ENCODE measurements at regions not wholly inside any gene's neighbourhood (a gene's known extent, or its start where the extent isn't known, plus 50 kb on each side); places are given as distances from the start of the nearest gene placed in this dataset.
"Not testable (repeated sequence)": the region's sequence is repeated elsewhere in the genome, so short reads cannot be mapped to it uniquely, and the experiment has no call there.

DNA sequence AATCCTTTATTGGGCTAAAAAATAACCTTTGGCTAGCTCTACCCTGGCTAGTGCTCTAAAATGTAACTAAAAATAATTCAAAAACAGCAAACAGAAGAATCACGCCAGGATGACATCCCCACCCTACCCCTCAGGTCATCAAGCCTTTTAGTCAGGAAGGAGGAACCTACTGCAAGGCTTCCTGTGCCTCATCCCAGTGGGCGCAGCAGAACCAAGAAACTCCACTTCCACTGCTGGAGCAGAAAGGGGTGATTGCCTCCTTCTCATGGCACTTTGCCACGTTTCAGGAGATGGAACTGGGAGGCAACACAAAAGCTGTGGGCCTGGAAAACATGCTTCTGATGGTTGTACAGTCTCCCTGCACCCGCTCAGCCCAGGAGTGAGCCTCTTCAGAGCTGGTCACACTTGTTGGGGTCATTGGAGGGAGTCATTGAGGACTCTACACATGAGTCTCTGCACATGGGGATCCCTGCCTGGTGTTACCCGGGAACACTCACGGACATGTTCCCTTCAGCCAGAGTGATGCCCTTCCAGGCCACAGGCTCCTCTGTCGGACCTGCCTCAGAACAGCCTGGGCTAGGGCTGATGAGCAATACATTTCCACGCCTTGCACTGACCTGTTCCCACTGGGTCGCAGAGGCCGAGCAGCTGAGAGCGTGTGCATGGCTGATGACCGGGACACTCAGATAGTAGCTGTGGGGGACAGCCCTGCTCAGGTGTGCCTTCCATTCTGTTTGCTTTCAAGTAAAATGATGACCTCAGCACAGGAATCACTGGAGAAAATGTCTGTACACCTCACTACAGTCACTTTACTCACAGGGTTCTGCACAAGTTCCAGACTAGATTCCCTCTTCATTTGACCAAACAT is 355.3 kb downstream of the FGFR2 start:
- peak in 3 of 4 experiments; percentile 15 to 70 (median 57) for DNase-seq

DNA sequence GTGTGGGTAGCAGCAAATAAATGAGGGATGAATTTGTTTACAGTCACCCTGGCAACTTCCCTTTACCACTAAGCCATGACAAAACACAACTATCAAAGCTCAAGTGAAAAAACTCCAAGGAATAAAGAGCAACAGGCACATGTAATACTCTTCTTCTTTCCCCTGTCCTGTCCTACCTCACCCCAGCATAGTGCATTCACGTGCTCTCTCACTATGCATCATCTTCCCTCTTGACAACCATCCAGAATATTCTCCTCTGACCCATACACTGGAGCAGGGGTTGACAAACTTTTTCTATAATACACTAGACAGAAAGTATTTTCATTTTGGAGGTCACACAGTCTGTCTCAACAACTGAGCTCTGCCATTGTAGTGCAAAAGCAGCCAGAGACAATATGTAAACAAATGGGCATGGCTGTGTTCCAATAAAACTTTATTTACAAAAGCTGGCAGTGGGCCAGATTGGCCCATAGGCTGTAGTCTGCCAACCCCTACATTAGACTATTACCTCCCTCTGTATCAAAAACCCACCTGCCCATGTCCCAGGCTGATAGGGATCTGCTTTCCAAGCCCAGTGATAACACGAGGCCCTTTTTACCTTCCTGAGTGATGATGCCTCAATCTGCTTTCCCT is 354.5 kb downstream of the FGFR2 start:
- DNase-seq, result peak in 1 of 4 experiments; percentile 31

DNA sequence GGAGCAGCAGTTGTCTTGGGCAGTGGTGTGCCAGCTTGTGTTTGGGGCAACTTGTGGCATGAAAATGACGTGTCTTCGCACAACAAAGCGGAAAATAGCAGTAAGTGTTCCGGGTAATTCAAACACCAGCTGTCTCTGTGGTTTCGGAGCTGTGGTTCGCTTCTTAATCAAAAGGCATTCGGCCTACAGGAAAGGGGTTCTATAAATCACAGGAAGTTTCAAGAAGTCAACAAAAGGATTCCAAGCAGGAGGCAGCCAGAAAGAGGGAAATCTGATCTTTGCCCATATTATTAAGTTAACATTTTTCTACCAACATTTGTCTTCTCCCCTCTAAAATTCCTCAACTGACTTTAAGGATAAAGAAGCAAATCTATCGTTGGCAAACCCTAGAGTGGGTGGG is 353.4 kb downstream of the FGFR2 start:
- DNase-seq, result peak in 1 of 4 experiments; percentile 10

DNA sequence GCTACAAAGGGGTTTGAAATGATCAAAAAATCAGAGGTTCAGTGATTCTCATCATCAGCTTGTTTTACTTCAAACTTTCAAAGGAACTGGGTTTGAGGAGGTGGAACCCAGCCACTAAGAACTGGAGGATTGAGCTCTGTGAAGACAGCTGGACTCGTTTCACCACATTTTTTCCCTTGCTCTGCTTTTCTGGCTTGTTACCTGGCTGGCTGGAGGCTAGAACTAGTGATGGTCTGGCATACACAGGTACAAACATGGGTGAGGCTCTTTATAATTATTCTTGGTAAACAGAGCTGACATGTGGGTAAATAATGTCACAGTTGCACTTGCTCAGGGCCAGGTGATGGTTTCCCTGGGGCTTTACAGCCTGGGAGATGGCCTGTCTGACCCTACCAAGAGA is 352.5 kb downstream of the FGFR2 start:
- DNase-seq, result no peak

DNA sequence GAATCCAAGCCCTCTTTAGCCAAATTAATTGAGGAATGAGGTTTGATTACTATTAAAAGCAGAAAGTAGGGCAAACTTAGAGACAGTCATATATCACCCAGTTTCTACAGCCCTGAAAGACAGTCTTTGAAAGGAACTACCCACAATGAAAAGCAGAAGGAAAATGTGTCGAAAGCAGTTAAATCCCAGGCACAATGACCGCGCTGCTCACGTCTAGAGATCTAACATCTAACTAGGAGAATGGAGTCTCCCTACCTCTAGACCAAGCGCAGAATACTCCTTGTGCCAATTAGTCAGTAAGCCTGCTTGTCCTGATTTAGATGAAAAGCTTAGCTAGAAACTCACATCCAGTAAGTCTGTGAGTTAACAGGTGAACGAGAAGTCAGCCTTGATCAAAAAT is 350.0 kb downstream of the FGFR2 start:
- peak in 3 of 4 experiments; percentile 6 to 47 (median 23) for DNase-seq

DNA sequence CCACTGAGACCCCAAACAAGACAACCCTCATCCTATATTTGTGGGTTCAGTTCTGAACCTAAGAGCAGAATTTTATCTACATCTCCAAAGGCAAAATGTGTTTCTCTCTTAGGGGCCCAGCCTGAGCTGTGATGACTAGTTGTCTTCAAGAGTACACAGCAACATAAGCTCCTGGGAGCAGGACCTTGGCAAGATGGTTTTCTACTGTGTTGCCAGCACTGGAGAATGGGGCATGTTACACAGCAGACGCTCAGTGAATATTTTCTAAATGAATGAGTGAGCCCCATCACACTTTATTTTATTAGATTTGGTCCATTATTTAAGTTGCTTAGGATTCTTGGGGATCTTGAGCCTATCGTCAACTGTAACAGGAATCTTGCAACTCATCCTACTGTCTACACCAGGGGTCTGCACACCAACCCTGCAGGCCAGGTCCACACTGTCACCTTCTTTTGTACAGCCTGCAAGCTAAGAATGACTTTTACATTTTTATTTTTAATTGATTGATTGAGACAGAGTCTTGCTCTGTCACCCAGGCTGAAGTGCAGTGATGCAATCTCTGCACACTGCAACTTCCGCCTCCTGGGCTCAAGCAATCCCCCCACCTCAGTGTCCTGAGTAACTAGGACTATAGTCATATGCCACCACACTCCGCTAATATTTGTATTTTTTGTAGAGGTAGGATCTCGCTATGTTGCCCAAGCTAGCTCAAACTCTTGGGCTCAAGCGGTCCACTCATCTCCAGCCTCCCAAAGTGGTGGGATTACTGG is 347.1 kb downstream of the FGFR2 start:
- DNase-seq, result no peak

DNA sequence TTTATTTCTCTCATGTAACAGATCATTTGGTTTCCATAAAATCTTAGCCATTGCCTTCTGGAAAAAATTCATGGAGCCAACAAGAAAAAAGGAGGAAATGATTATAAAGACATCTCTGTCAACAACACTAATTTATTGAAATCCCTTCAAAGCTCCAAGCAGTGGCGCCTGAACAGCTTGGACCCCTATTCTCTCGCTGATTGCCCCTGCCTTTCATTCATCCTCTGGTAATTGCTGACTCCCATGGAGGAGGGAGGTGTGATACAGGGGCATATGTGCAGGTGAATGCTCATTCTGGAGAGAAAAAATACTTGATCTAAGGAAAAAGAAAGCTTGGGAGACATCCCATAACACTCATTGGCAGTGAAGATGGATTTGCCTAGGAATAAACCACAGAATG is 345.5 kb downstream of the FGFR2 start:
- DNase-seq, result no peak

DNA sequence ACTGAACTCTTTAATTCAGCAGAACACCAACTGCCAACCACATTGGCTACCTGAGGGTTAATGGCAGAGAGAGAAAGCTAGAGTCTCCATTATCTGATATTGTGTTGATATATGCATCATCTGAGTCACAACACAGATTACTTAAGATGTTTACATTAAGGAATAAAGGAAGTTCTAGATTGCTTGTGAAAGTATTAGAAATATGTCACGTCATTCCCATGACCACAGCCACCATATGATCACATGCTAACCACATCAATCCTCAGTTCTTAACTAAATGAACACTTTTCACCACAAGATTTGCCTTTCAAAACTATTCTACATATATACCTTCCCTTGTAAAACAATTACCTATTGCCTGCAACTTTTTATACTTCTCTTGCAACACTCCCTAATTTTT is 337.9 kb downstream of the FGFR2 start:
- DNase-seq, result peak; percentile 9 to 72 (median 32)

DNA sequence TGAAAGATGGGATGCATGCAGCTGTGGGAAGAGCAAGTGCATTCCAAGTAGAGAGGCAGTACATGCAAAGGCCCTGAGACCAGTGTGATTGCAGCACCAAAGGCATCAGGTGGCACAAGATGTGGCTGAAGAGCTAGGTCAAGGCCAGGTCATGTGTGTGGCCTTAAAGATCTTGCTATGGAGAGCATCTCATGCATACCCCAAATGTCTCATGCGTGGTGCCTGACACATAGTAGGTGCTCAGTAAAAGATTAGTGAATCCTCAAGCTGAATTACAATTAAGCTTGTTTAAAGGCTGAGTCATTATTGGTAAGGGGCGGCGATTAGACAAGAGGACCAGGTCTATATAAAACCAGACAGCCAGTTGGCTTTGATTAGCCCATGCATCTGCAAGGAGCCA is 336.6 kb downstream of the FGFR2 start:
- no peak for DNase-seq

DNA sequence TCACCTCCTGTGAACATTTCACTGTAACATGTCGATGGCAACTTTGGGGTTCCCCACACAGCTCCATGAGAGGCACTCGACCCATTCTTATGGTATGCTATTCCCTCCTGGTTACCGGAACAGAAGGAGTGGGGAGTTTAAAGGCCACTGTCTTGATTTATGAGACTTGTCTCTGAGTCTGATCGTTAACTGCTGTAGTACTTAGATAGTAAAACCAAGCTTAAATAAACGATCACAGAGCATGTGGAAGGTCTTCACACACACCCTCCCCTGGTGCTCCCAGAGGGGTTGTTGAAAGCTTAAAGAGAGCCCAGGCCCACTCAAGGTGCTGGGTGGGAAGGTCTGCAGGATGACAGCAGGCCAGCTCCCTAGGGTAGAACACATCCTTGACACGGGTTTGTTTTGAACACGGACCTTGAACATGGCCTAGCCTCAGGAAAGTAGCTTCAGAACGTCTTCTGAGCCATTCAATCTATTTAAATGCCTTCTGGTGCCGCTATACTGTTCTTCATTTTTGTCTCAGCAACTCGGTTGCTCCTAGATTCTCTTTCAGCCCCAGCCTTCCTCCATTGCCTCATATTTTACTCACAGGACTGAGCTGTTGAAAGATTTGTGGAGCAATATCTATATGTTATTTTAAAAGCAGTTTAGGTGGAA is 335.3 kb downstream of the FGFR2 start:
- no peak for DNase-seq

DNA sequence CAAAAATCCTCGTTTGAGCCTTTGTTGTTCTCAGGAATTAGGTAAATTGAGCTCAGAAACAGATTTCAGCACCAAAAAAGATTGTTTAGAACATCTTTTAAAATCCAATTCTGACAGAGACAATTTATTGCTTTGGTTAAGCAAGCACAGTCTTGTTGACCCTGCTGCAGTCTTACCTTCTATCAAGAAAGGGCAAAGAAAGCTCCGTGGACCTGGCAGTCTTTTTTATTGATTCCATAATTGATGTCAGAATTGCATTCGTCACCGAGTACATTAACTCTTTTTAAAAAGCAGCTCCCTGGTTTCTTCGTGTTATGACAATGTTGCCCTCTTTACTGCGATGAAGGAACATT is 334.8 kb downstream of the FGFR2 start:
- no peak for DNase-seq

DNA sequence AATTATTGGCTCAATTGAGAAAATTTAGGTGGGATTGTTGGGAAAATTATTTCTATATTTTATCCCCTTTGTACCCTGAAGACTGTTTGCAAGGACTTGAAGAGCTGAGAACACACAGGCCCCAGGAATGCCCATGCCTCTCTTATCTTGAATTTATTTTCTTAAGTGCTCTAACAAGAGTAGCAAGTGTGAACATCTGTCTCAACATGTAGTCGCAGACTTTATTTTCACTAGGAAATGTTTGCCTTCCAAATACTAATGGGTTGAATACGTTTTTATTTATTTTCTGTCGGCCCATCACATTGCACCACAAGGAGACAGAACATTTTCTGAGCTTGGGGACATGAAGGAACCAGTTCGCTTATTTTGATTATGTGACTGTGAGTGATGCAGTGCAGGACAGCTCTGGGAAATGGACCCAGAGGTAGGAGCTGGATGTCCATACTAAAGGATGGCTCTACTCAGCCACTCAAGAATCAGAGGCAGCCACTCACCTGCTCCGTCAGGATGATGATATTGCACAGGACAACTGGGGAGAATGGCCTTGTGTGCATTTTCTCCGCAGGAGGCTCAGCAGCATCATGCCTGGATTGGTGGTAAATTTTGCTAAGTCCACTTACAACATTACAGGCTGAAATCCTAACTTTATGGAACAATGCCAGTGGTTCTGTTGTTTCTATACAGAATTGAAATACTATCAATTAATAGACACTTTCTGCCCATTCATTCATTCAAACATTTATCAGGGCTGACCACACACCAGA is 332.7 kb downstream of the FGFR2 start:
- DNase-seq, result no peak

DNA sequence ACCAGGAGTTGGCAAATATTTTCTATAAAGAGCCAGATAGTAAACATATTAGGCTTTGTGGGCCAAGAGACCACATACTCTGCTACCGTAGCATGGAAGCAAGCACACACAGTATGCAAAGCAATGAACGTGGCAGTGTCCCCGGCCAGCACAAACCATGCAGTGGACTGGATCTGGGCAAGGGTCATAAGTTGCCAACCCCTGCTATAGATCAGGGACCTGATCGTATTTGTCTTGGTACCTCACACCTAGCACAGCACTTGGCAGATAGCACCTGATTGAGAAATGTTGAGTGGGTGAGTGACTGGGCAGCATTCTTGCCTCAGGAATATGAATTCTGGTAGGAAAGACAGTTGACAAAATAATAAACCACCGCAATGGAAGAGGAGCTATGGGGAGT is 331.9 kb downstream of the FGFR2 start:
- DNase-seq, result no peak

DNA sequence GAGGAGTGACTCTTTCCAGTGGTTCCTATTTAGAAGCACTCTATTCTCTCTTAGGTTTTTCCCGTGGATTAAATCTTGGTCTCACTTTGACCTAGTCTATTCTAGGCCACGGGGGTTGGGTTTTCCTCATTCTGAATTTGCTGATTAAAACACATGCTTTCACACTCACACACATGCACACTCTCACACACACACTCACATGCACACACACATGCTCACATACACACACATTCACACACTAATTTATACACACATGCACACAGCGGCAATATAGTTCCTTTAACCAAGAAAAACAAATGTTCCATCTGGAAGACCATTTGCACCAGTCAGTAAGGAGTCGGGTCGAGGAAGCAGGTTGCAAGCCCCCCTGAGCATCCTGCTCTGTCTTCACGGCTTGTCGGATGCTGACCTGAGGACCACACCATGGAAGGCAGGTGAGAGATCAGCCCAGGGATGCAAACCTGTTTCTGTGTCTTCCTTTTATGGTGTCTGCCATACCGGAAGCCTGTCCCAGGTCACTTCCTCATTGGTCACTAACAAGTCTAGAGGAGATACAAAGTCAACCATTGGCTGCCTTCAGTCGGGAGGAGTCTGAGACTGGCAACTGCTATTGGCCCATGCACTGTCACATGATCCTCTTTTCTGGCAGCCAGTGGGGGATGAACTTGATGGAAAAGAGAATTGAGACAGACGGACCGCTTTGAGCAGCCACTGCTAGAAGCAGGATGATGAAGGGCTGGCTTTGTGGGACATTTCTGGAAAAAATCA is 330.8 kb downstream of the FGFR2 start:
- no peak for DNase-seq

DNA sequence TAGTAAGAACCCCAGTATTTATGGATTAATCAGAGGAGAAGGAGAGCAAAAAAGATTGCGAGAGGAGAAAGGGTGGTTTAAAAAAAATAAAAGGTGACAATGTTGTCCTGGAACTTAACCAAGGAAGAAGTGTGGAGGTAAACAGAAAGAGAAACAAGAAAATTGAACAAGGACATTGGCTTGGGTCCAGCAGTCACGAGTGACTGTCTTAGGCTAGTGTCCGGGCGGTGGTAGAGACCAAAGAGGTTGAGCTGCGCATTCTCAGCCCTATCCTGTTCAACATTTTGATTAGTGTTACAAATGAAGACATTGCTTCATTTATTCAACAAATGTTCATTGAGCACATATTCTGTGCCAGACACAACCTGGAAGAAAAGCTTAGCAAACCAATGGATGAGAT is 329.9 kb downstream of the FGFR2 start:
- DNase-seq, result no peak

DNA sequence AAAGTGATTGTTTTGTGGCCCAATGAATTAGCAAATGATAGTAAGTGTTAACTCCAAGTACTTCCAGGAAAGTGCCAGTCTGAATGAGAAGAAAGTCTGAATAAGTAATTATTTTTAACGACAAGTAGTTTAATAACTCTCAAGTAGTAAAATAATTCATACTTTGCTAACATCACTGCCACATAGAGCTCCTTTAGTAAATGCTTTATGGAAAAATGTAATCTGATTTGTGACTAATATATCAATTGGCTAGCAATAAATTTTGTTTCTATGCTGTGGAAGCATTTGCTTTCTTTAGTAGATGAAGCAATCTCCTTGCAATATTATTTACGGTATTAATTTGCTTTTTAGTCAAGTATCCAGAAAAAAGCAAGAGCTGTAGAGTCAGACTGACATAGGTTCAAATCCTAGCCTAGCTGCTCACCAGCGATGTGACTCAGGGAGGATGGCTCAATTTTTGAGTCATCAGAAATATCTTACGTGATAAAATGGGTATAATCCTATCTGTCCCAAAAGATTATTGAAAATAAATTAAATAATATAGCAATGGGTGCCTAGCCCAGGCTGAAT is 329.3 kb downstream of the FGFR2 start:
- DNase-seq, result no peak

DNA sequence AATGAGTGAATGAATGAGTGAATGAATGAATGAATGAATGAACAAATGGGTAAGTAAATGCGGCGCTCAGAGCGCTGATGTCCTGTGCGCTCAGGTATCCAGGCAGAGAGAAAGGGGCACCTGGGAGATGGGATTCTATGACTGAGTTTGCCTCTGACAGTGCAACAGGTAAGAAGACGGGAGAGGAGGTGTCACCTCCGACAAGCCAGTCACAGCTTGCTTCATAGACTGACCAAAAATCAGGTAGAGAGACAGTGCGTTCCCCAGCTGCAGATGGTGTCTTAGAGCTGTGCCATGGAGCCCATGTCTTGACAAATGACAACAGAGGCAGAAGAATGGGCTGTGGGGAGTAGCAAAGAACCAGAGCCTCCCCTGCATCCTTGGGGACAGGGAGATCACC is 327.3 kb downstream of the FGFR2 start:
- DNase-seq, result no peak

DNA sequence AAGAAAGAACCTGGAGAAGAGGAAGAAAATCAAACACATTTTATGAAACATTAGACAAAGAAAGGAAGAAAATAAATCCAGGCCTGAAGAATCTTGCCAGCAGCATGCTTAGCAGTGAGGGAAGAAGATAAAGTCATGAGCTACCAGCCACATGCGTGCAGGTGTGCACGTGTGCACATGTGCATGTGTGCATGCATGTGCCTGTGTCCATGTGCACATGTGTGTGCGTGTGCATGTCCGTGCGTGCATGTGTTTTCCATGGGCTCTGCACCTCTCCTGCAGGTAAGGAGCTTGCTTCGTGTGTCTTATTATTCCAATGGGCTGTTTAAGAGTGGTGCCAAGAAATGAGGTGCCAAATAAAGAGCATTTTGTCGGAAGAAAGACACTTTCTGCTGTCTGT is 322.2 kb downstream of the FGFR2 start:
- no peak for DNase-seq

DNA sequence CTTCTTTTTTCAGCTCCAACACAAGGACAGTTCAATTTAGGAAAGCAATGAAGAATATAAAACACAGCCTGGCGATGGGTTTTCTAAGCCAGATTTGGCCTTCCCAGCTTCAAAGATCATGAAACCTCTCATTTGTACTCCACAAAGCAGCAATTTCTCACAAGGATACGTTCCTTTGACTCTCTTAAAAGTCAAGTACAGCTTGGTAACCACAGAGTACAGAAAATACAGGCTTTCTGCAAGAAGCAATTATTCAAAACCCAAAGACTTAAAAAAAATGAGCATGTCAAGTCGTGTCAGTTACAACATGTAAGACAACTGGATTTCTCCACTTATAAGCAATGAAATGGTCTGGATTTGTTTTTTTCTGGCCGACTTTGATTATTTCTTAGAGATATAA is 321.4 kb downstream of the FGFR2 start:
- no peak for DNase-seq

DNA sequence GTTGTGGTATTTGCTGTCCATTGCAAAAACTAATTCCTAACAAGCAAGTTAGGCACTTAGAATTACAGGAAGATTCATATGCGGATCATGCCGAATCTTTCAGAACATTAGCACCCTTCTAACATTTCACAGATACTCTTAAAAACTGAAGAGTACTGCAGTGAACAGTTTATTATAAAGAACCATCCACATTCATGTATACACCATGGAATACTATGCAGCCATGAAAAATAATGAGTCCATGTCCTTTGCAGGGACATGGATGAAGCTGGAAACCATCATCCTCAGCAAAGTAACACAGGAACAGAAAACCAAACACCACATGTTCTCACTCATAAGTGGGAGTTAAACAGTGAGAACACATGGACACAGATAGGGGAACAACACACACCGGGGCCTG is 319.9 kb downstream of the FGFR2 start:
- DNase-seq, result not testable (repeated sequence)

DNA sequence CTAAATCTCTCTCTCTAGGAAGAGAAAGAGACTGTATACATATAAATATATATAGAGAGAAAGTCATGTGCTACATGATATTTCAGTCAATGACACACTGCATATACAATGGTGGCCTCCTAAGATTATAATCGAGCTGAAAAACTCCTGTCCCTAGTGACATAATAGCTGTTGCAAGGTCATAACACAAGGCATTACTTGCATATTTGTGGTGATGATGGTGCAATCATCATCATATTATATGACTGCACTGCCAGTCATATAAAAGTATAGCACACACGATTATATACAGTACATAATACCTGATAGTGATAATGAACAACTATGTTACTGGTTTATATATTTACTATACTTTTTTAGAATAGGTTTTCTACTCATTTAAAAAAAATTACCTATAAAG is 316.7 kb downstream of the FGFR2 start:
- DNase-seq, result no peak

Measured in suppressor macrophage (primary cell).